ENCODE measurements at regions not wholly inside any gene's neighbourhood (a gene's known extent, or its start where the extent isn't known, plus 50 kb on each side); places are given as distances from the start of the nearest gene placed in this dataset.

DNA sequence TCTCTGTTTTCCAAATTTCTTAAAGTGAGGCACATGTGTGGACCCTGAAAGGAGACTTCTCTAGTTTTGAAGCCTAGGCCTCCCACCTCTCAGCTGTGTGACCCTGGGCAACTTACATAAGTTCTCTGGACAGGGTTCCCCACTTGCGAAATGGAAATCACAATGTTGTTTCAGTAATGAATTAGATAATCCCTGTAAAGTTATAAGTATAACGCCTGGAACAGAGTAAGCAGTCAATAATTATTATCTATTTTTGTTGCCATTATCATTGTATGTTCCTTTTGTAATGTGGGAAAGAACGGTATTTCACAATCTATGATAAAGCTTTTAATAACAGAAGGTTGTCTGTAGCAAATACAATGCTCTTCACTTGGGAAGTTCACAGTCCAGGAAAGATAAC is 437.3 kb upstream of the ZNF507 start:
- DNase-seq, result no peak
- in situ Hi-C loops (cut with HindIII; ENCODE audit: low pct_ligation_motif_present, low pct_unique_long_range_greater_than_20kb, low sequenced_read_pairs), result no loop called here

DNA sequence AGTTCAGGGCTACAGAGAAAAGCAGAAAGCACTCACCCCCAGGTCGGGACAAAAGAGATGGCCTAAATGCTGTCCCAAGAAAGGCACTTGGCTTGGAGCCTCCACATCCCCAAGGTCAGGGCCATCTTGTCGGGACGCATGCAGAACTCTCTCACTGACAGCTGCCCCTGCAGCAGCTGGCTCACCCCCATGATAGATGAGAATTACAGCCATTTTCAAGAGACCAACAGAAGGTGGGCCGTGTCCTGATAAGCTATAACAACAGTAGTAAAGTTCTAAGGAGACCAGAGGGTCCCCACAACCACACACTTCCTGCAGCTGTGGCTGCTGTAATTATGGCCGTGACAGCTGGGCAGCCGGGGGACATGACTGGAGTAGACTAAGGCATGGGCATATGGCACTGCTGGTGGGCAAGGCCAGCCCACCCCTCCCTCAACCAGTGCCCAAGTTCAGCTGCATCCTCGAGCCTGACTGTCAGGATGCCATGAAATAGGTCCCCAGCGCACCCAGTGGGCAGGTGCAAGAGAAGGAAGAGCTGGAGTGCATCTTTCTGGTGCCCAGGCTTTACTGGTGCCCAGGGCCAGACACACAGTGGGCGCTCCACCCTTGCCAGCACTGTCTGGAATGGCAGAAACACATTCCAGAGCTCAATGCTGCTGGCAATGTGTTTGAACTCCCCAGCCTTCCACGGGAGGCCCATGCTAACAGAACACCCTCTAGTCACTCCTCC is 436.7 kb upstream of the ZNF507 start:
- DNase-seq, result no peak
- in situ Hi-C loops (cut with HindIII; ENCODE audit: low pct_ligation_motif_present, low pct_unique_long_range_greater_than_20kb, low sequenced_read_pairs), result no loop called here

DNA sequence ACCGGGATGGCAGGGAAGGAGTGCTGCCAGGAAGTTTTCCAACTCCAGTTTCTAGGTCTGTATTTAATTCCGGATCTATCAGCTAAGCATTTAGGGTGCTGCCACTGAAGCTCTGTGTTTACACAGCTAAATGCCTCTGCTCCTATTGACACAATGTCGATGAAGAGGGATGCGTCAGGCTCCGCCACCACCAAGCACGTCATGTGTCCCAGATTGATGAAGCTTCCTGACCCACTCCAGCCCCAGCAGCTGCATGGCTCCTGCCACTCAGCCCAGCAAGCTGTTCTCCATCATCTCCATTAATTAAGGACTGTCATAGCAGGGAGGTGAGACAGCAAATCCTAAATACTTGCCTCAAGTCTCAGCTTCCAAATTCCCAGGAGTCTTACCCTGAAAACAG is 435.2 kb upstream of the ZNF507 start:
- in situ Hi-C loops (cut with HindIII; ENCODE audit: low pct_ligation_motif_present, low pct_unique_long_range_greater_than_20kb, low sequenced_read_pairs), result no loop called here
- DNase-seq, result no peak

DNA sequence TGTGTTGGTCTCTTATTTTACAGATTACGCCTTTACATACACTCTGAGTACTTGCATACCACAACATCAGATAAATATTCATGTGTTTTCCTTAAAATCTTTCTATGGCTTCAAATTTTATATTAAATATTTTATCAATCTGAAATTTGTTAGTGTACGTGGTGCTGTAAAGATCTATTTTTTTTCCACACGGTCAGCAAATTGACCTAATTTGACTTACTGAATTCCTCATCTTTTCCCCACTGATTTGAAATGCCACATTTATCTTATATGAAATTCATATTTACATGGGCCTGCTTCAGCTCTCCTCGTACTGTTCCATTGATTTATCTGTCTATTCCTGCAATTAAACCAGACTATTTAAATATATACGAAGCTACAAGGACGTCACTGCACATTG is 433.8 kb upstream of the ZNF507 start:
- no peak for DNase-seq
- in situ Hi-C loops (cut with HindIII; ENCODE audit: low pct_ligation_motif_present, low pct_unique_long_range_greater_than_20kb, low sequenced_read_pairs), result no loop called here

DNA sequence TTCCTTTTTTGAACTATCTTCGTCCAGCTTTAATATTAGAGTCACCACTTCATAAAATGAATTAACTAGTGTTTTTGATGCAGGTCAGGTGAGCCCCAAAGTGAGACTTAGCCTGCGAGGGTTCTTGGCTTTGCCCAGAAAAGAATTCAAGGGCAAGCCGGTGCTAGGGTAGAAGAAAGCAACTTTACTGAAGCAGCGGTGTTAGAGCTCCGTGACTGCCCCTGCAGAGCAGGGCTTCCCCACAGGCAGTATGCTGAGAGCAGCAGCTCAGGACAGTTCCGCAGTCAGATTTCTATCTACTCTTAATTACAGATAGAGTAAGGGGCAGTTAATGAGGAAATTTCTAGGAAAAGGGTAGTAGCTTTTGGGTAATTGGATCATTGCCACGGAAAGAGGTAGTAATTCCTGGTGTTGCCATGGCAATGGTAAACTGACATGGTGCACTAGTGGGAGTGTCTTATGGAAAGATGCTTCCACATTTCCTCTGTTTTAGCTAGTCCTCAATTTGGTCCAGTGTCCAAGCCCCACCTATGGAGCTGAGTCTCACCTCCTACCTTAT is 432.2 kb upstream of the ZNF507 start:
- in situ Hi-C loops (cut with HindIII; ENCODE audit: low pct_ligation_motif_present, low pct_unique_long_range_greater_than_20kb, low sequenced_read_pairs), result no loop called here
- DNase-seq, result no peak

DNA sequence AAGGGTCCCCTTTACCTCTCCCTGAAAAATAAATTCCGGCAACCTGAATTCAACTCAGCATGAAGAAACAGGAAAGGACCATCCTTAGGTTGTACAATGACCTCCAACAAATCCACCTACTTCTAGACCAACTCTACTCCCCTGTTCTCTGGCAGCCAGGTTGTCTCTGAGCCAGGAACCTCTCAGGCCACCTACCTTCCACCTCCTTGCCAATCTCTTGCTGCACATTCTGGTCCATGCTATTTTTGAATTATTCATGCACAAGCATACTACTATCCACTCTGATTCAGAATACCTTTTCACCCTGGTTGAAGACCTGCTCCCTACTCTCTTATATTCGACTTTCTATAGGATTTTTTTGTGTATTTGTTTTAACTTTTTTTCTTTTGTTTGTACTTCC is 415.0 kb upstream of the ZNF507 start:
- no peak for DNase-seq
- in situ Hi-C loops (cut with HindIII; ENCODE audit: low pct_ligation_motif_present, low pct_unique_long_range_greater_than_20kb, low sequenced_read_pairs), result no loop called here

DNA sequence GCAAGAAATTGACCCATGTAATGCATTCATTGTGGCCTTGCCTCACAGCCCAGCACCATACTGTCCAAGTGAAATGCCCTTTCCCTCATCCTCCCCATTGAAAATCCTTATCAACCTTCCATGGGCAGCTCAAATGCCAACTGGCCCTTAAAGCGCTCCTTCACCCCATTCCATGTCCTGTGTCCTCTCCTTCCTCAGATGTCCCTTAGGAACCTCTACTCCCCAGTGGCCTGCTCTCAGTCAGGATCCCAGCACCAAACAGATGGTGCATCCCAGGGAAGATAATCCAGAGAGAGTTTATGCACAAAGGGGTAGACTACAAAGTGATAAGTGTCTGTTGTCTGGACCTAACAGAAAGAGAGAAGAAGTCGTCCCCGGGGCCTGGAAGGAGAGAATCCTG is 407.4 kb upstream of the ZNF507 start:
- in situ Hi-C loops (cut with HindIII; ENCODE audit: low pct_ligation_motif_present, low pct_unique_long_range_greater_than_20kb, low sequenced_read_pairs), result no loop called here
- DNase-seq, result no peak

DNA sequence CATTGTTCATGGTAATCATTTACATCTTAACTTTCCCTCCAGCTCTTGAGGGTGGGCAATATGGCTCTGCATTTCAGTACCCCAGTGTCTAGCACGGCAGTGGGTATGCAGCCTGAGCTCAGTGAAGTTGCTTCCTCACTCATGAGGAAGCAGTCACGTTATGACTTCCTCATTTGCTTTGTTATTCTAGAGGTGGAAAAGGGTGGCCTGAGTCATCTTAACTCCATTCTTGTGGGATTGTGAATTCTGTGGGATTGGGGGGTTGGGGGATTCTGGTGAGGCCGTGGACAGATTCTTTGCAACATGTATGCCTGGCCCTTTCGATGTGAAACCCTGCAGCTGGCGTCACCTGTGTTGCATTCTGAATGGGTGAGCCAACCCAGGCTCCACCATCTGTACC is 406.7 kb upstream of the ZNF507 start:
- no peak for DNase-seq
- in situ Hi-C loops (cut with HindIII; ENCODE audit: low pct_ligation_motif_present, low pct_unique_long_range_greater_than_20kb, low sequenced_read_pairs), result no loop called here

DNA sequence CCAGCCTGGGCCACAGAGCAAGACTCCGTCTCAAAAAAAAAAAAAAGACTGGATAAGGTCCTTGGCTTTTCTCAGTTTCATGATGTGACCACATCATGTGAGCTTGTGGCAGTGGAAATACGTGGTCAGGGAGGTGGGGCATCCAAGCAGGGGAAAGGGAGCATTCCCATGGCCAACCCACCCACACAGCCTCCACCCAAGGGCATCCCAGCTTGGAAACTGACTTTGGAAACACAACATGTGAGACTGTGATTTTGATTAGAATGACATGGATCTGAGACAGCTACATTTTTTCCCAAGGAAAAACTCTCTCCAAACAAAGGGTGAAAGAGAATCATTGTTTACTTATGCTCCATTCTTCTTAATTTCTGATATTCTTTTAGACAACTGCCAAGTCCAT is 405.0 kb upstream of the ZNF507 start:
- DNase-seq, result no peak
- in situ Hi-C loops (cut with HindIII; ENCODE audit: low pct_ligation_motif_present, low pct_unique_long_range_greater_than_20kb, low sequenced_read_pairs), result no loop called here

DNA sequence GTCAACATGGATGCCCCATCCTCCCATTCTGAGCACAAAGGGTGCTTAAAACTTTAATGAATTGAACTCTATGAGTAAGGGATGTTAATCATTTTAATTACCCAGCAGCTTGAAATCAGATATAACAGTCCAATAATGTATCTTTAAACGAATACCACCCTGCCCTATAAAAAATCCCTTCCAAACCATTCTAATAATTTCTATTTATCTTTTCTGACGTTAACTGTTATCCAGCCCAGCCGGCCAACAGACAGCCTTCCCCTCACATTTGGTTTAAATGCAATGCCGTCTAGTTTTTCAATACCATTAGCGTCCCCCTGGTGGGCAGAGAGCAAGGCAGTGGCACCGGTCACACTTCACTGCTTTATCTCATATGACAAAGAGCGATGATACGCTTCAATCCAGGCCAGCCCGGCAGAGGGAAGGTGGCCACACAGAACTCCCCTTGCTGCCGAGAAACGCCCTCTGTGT is 402.2 kb upstream of the ZNF507 start:
- DNase-seq, result no peak
- in situ Hi-C loops (cut with HindIII; ENCODE audit: low pct_ligation_motif_present, low pct_unique_long_range_greater_than_20kb, low sequenced_read_pairs), result no loop called here

DNA sequence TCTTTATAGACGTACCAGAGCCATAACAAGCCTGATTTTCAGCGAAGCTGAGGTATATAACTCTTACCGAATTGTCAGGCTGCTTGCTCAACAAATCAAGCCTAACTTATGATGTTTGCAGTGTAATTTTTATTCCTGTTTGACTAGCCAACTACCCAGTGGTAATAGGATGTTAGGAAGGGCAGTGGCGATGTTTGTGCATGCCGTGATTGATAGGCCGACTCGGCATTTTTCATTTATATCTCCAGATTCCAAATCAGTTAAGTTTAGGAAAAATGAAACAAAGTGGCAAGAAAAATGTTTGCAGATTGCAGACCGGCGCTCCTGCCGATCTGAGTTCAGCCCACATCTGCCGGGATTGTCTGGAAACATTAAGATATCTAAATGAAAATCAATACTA is 401.6 kb upstream of the ZNF507 start:
- no peak for DNase-seq
- in situ Hi-C loops (cut with HindIII; ENCODE audit: low pct_ligation_motif_present, low pct_unique_long_range_greater_than_20kb, low sequenced_read_pairs), result no loop called here

DNA sequence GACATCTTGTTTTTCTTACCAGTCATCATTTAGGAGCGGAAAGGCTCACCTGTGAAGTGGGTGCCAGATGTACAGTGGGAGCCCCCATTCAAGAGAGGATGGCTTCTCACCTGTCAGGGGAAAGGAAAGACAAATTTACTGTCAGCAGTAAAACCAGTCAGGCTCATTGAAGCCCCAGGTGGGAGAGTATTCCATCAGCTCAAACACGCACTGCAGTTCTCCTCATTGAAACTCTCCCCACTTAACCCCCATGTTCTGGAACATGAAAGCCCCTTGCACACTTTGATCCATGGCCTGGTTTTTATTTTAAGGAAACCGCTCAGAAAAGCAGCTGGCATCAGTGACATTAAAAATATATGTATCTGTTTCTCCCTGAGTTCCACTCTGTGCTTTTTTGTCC is 401.1 kb upstream of the ZNF507 start:
- in situ Hi-C loops (cut with HindIII; ENCODE audit: low pct_ligation_motif_present, low pct_unique_long_range_greater_than_20kb, low sequenced_read_pairs), result no loop called here
- no peak for DNase-seq

DNA sequence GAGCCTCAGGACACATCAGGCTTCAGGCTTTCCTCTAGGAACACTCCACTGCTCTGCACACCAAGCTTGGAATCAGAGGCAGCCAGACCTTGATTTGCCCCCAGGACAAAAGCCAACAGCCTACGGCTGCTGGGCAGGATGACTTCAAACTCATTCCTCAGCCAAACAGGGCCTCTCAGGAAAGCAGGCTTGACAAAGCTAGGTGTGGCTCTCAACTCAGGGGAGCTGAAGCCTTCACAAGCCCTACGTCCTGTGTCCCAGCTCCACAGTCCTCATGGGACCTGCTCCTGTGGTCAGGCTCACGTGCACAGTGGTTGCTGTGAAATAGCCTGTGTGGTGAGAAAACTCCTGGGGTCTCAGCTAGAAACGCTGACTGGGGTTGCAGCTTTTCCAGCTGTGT is 398.9 kb upstream of the ZNF507 start:
- DNase-seq, result no peak
- in situ Hi-C loops (cut with HindIII; ENCODE audit: low pct_ligation_motif_present, low pct_unique_long_range_greater_than_20kb, low sequenced_read_pairs), result no loop called here

DNA sequence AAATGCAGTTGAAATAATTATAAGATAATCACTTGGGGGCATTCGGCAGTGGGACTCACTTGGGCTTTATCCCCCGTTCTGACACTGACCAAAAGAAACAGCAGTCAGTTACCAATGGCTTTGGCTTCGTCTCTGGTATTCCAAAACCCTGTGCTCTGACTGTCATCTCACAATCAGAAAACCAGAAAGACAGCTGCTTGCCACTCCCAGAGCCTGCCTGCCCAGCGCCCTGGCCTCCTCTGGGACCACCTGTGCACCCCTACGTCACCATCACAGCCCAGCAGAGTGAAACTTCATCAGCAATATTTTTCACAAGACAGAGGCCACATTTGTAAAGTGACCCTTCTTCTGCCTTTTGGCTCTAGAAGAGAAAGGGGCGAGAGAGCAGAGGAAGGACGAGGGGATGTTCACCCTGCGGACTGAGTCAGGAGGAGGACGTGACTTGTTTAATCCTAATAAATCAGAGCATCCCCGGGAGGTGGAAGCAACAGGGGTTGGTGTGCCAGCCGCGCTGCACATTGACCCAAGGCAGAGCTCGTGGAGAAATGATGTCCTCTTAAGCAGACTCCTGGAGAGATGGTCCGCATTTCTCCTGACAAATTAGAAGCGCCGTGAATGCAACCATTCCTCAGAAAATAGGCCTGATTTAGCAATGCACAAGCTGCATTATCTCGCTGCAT is 397.8 kb upstream of the ZNF507 start:
- no peak for DNase-seq
- in situ Hi-C loops (cut with HindIII; ENCODE audit: low pct_ligation_motif_present, low pct_unique_long_range_greater_than_20kb, low sequenced_read_pairs), result no loop called here

DNA sequence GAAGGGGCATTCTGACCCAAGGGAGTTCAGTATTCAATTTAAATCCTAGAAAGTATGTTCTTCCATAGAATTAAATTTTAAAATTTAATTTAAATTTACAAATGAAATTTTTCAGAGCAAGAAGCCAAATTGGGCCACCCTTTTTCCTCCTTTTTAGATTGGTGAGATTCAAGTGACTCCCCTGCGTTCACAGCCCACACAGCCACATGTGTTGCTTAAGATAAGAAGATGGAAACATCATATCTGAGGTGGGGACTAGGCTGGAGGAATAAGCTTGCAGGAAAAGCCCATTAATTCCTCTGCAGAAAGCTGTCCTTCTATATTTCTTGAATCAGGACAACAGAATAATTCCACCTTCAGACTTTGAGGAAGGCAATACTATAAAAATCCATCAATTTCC is 392.7 kb upstream of the ZNF507 start:
- no peak for DNase-seq
- in situ Hi-C loops (cut with HindIII; ENCODE audit: low pct_ligation_motif_present, low pct_unique_long_range_greater_than_20kb, low sequenced_read_pairs), result no loop called here

DNA sequence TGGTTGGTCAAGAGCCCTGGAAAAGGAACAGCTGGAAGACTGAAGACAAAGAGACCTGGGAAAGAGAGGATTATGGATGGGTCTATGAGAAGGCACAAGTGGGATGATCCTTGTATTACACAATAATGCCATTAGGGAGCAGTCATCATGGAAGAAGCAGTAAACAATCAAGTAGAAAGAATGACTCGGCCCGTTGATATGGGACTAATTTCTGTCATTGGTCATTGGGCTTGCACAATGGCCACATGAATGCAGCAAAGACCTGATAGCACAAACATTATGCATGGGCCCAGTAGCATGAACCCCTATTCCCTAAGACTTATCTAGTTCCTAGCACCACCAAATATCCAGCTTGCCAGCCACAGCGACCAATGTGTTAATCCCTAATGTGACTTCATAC is 390.3 kb upstream of the ZNF507 start:
- in situ Hi-C loops (cut with HindIII; ENCODE audit: low pct_ligation_motif_present, low pct_unique_long_range_greater_than_20kb, low sequenced_read_pairs), result no loop called here
- no peak for DNase-seq

DNA sequence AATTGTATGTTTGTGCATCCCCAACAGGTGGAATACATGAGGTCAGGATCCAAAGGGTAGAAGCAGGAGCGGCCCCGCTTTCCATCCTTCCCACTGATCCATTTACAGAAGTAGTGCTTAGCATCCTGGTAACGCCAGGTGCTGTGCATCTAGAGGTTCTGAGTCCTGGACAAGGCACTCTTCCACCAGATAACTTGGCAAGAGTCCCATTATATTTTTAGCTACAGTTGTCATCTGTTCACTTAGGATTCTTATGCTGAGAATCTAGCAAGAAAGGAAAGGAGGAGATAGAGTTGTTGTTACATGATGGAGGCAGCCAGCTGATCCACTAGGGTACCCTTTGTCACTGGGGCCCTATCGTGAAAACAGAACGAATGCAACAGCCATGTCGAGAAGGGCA is 389.5 kb upstream of the ZNF507 start:
- no peak for DNase-seq
- in situ Hi-C loops (cut with HindIII; ENCODE audit: low pct_ligation_motif_present, low pct_unique_long_range_greater_than_20kb, low sequenced_read_pairs), result no loop called here

DNA sequence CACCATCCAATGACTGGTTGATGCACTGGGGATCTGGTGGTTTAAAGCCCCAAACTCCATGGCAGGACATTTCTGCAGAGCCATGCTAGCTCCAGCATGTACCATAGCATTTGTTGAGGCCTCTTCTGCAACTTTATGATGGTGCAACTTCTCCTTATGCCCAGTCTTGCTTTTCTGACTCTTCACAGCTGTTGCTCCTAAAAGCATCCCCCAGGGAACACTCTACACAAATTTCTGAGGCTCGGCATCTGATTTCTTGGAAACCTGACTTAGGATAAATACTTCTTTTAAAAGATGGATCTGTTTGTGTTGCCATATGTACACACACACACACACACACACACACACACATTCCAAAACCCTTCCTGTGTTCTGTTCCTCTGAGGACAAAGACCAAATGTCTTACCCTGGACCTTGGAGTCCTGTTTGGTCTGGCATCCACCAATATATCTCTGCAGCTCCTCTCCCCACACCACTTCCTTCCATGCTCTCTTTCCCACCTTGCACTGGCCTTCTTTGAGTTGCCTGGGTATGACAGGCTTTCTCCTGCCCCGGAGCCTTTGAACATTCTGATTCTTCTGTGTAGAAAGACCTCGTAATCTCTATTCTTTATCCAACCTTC is 388.5 kb upstream of the ZNF507 start:
- in situ Hi-C loops (cut with HindIII; ENCODE audit: low pct_ligation_motif_present, low pct_unique_long_range_greater_than_20kb, low sequenced_read_pairs), result no loop called here
- no peak for DNase-seq

DNA sequence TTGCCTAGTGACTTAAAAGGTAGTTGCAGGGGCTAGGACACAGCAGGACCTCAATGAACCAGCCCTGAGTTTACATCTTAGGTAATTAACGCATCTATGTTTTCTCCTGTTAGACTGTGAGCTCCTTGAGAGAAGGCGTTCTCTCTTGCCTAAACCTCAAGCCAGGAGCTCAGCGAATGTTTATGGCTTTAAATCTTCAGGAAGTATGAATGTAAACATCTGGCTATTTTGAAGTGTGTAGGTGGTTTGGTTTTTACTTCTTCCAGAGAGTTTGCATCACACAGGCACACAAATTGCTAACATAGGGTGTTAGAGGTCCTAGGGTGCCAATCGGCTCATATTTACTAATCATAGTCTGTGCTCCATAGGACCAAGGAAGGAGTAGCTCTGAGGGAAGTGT is 387.7 kb upstream of the ZNF507 start:
- in situ Hi-C loops (cut with HindIII; ENCODE audit: low pct_ligation_motif_present, low pct_unique_long_range_greater_than_20kb, low sequenced_read_pairs), result no loop called here
- DNase-seq, result no peak
